HTR-8/SVneo (cell line): ENCODE measurements at regions not wholly inside any gene's neighbourhood (a gene's known extent, or its start where the extent isn't known, plus 50 kb on each side); places are given as distances from the start of the nearest gene placed in this dataset.
"Not testable (repeated sequence)": the region's sequence is repeated elsewhere in the genome, so short reads cannot be mapped to it uniquely, and the experiment has no call there.

ENCODE experiments used
- DNase-seq: peaks from one replicate; pipeline ENCODE4 v3.0.0; 2011; ENCODE audit warnings: low spot score, mixed read lengths; ENCODE audit not compliant: insufficient read length
- FAIRE-seq: peaks from 2 replicates; lab custom pipeline; 2011; peaks lifted over from hg19 to GRCh38; lab: Jason Lieb, UNC

DNA sequence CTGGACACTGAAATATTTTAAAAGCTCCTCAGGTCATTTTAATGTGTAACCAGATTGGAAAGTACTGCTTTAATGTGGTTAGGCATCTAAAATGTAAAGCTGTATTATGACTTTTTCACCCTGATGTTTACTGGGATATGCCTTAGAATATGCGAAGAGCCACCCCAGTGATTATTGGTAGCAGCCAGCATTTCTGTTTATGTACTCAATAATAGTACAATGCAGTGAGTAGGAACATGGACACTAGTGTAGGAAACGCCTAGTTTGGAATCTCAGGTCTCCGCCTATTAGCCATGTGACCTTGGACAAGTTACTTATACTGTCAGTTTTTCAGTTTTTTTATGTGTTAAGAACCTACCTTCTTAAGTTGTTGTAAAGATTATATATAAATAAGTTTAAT is 446.0 kb upstream of the PITX2 start:
- DNase-seq (no peak), FAIRE-seq (no peak)

- FAIRE-seq: no peak
- DNase-seq: no peak
Observed at GRCh38 chr4:111070390-111070789, 447.5 kb upstream of the PITX2 start.

GRCh38 chr4:111074523-111075114 is 451.7 kb upstream of the PITX2 start:
- DNase-seq (no peak), FAIRE-seq (no peak)

- not testable (repeated sequence) for FAIRE-seq, DNase-seq
Observed at GRCh38 chr4:111076299-111076698, 453.4 kb upstream of the PITX2 start.

GRCh38 chr4:111108153-111108552 is 485.3 kb upstream of the PITX2 start:
- FAIRE-seq: no peak

DNA sequence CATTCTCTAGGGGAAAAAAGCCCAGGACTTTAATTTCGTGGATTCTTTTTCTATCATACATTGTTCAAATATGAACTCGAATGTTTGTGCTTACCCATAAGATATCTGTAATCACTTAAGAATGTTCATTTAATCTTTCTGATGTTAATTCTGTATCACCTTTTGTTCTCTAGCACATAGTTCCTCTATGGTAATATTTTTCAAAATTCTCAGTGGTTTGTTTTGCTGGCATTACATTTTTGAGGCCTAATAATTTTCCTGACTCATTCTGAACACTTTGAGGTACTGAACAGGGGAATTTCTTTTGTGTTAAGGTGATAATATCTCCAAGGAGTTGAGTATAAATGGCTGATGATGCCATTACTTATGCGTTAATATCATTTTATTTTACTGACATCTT is 490.7 kb upstream of the PITX2 start:
- FAIRE-seq (no peak), DNase-seq (no peak)

More at GRCh38 chr4:111108153-111108552, 485.3 kb upstream of the PITX2 start:
- no peak for DNase-seq

DNA sequence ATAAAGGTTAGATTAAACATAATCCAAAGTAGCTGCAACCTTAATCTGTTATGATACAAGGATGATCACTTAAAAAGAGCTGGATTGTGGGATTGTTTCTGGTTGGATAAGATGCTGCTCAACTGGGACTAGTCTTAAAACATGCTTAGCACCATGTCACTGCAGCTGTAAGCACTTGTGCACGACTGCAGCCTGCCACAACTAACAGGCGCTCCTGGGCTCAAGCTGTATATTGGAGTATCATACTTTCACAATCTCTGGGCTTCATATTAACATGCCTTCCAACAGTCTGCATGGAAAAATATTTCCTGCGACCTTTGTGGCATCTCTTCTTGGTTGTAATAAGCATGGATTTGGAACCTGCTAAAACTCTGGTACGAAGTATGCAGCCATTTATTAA is 493.0 kb upstream of the PITX2 start:
- FAIRE-seq (no peak), DNase-seq (no peak)

GRCh38 chr4:111120191-111120590 is 497.3 kb upstream of the PITX2 start:
- no peak for DNase-seq
- no peak for FAIRE-seq

GRCh38 chr4:111126340-111126739 is 503.5 kb upstream of the PITX2 start:
- FAIRE-seq (no peak), DNase-seq (no peak)

- no peak for FAIRE-seq
- DNase-seq: no peak
Observed at GRCh38 chr4:111127841-111128240, 505.0 kb upstream of the PITX2 start.

GRCh38 chr4:111128327-111128726 is 505.4 kb upstream of the PITX2 start:
- DNase-seq: no peak
- FAIRE-seq: no peak

GRCh38 chr4:111136438-111136837 is 513.6 kb upstream of the PITX2 start:
- FAIRE-seq (no peak), DNase-seq (no peak)

- DNase-seq (no peak), FAIRE-seq (no peak)
Observed at GRCh38 chr4:111136967-111137366, 514.1 kb upstream of the PITX2 start.

- DNase-seq (no peak), FAIRE-seq (no peak)
Observed at GRCh38 chr4:111143510-111143909, 520.6 kb upstream of the PITX2 start.

DNA sequence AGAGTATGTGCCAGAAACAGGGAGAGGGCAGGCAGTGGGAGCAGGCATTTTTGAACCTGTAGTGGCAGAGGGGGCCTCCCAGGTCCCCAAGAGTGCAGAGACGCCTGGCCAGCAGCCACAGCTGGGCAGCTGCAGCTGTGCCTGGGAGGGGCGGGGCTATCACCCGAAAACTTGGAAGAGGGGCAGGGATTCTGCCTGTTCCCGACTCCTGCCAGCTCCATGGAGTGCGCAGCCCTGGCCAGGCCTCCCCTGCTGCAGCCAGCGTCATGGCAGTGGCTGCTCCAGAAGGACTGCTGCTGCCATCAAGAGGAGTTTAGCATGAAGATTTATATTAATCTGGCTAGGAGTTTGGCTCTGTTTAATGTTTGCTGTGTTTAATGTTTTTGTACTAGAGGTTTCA is 532.1 kb upstream of the PITX2 start:
- no peak for FAIRE-seq
- DNase-seq: no peak

DNA sequence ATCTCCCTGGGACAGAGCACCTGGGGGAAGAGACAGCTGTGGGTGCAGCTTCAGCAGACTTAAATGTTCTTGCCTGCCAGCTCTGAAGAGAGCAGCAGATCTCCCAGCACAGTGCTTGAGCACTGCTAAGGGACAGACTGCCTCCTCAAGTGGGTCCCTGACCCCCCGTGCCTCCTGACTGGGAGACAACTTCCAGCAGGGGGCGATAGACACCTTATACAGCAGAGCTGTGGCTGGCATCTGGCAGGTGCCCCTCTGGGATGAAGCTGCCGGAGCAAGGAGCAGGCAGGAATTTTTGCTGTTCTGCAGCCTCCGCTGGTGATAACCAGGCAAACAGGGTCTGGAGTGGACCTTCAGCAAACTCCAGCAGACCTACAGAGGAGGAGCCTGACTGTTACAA is 541.7 kb upstream of the PITX2 start:
- not testable (repeated sequence) for FAIRE-seq, DNase-seq

DNA sequence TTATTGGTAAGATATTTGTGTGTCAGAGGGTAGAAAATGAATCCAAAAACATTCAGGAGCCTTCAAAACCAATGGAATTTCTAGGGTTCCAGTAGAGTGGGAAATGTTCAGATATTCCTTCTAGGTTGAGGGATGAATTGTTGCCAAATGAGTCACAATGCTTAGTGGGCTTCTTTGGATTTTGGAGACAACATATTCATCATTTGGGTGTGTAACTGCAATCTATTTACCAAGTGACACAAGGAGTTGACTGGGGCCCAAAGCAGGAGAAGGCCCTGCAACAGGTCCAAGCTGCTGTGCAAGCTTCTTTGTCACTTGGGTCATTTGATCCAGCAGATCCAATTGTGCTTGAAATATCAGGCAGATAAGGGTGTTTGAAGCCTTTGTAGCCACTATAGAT is 551.5 kb upstream of the PITX2 start:
- no peak for FAIRE-seq

DNA sequence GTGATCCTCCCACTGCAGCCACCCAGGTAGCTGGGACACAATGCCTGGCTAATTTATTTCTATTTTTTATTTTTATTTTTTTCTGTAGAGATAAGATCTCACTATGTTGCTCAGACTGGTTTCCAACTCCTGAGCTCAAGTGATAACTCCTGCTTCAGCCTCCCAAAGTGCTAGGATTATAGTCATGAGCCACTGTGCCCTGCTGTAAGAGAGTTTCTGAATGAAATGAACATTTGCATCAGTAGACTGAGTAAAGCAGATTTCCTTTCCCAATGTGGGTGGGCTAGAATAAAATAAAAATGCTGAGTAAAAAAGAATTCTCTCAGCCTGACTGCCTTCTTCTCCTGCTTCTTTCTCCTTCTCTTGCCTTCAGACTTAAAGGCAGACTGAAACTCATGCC is 555.4 kb upstream of the PITX2 start:
- FAIRE-seq (no peak), DNase-seq (no peak)

More for the DNA sequence above, 551.5 kb upstream of the PITX2 start:
- DNase-seq: no peak

DNA sequence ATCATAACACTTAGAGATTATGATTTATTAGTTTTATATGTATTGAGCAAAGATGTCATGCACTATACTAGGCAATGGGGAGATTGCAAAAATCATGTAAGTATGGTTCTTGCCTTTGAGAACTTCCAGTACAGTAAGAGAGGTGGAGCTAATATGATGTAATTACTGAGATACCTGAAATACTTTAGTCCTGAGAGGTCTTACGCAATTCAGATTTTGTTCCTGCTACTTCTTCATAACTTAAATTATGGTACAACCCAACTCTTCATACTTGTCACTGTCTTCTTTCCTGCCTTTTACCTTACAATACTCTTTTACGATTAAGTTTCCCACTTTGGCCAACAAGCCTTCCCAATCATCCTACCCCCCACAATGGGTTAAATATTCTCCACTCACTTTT is 564.2 kb upstream of the PITX2 start:
- DNase-seq: no peak
- no peak for FAIRE-seq

DNA sequence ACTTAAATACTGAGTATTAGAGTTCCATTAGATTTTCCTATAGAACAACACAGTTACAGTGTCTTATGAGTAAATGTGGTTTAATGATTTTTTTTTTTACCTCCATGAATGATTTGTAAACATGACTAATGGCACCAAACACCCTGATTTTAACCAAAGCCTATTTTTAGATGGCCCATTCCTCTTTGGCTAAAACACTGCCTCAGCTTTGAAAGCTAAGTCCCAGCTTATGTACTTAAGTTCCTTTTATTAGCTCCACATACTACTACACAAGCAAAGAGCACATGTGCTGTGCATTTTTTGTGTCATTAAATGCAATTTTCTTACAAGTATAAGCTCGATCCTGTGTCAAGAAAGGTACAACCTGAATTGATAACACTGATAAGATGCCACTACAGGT is 575.6 kb upstream of the PITX2 start:
- FAIRE-seq (no peak), DNase-seq (no peak)

DNA sequence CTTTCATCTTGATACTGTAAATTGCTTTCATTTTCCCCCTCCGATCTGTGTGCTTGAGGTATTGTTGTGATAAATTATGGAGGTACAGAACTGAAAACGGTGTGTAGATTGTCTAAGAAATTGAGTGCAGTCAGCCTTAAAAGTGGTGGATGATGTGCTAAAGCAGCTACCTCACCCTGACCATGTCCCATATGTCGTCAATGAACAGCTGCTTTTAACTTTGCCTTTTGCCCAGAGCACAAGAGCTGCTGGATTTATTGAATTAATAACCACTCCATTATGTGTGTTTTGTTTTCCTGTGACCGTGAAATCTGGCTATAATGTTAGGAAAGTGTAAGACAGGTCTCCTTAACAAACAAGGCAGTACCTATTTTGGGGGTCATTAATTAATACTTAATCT is 581.9 kb upstream of the PITX2 start:
- FAIRE-seq (no peak), DNase-seq (no peak)

DNA sequence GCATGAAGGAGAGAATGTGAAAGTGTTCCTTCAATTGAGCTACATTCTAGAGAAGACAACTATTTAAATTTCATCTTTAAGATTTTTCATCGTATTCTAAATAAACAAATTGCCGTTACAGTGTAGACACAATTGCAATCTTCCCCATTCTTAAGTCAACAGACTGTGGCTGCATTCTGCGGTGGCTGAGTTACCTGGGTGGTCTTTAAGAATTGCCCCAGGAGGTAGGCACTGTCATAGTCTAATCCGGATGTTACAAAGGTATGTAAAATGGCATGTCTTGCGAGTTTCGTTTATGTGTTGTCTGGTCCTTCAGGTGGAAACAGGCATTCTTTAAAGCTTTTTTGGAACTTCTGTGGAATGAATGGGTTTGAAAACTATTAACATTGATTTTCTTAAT is 586.1 kb upstream of the PITX2 start:
- FAIRE-seq: no peak
- DNase-seq: no peak

DNA sequence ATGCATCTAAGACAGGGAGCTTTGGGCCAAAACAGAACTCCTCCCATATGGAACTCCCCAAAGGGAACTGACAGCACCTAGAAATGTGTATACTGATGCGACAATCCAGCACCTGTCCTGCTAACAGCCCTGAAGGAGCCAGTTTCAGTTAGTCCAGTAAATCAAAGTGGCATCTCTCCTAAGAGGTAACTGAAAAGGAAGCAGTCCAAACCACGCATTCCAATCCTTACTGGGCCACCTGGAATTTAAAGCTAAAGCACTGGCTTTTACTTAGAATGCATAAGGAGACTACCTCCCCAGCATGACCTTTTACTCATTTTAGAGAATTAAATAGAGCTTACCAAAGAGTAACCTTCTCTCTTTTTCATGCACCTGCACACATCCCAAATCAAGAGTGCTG is 586.8 kb upstream of the PITX2 start:
- FAIRE-seq (no peak), DNase-seq (no peak)
